B cell (primary cell): ENCODE measurements at regions not wholly inside any gene's neighbourhood (a gene's known extent, or its start where the extent isn't known, plus 50 kb on each side); places are given as distances from the start of the nearest gene placed in this dataset.

Experiments
- ATAC-seq: fragments of 200-7000 bp; cut with Tn5 transposase; one replicate; pipeline ENCODE4 v1.10.0; 2021; ENCODE audit warnings: low read depth, mild to moderate bottlenecking, moderate number of reproducible peaks, moderate library complexity
- CTCF ChIA-PET: fragments of 350-600 bp; sonication (Branson Sonifier 250); formaldehyde crosslinking; loops from one replicate; lab custom pipeline; 2021; ENCODE audit warnings: antibody characterized with exemption, inconsistent platforms; lab: Charles Lee
- POLR2A ChIA-PET: fragments of 350-600 bp; sonication (Branson Sonifier 250); formaldehyde crosslinking; loops from one replicate; lab custom pipeline; 2021; ENCODE audit warnings: antibody characterized with exemption; lab: Charles Lee
- DNase-seq: peaks from one replicate; pipeline ENCODE4 v3.0.0; 2013
- H2AFZ ChIP-seq: 2 replicates; pipeline ENCODE4 v1.6.1; 2012; ENCODE audit warnings: mild to moderate bottlenecking, low read depth, low read length; ENCODE audit not compliant: insufficient read depth, poor library complexity, severe bottlenecking
- H3K27ac ChIP-seq, 2 donors: 1 replicate in 1 of 2; 2 replicates in 1 of 2; pipeline ENCODE4 v1.5.1; 2012 to 2013; ENCODE audit warnings: low read length in 2 of 2, mild to moderate bottlenecking in 2 of 2, moderate library complexity in 1 of 2
- H3K27me3 ChIP-seq, 4 experiments: fragments of 200-600 bp in 1 of 4; sonication (generic) in 1 of 4; replicated peaks in 1 of 4; 1 replicate in 2 of 4; 2 replicates in 2 of 4; pipeline versions ENCODE4 v1.6.1 to v1.7.0; 2013 to 2016; ENCODE audit warnings: low read length in 3 of 4, mild to moderate bottlenecking in 2 of 4, mixed read lengths in 1 of 4, moderate library complexity in 1 of 4; ENCODE audit not compliant: insufficient read depth in 4 of 4, control insufficient read depth in 3 of 4; ENCODE audit errors: control extremely low read depth in 1 of 4
- H3K36me3 ChIP-seq, 2 experiments: replicated peaks in 1 of 2; 1 replicate in 1 of 2; 2 replicates in 1 of 2; pipeline versions ENCODE4 v1.6.1 to v1.7.1; 2013; ENCODE audit warnings: low read length in 1 of 2; ENCODE audit not compliant: insufficient read depth in 2 of 2, control insufficient read depth in 1 of 2; ENCODE audit errors: control extremely low read depth in 1 of 2, extremely low read depth in 1 of 2
- H3K4me1 ChIP-seq, 2 donors: fragments of 200-600 bp in 1 of 2; sonication (generic) in 1 of 2; 1 replicate in 1 of 2; 2 replicates in 1 of 2; pipeline versions ENCODE4 v1.5.1 to v1.6.1; 2013 to 2017; ENCODE audit warnings: low read length in 2 of 2; ENCODE audit not compliant: control insufficient read depth in 2 of 2, insufficient read depth in 2 of 2
- H3K4me2 ChIP-seq: replicated peaks from 2 replicates; pipeline ENCODE3; 2012; ENCODE audit warnings: mild to moderate bottlenecking, low read depth, low read length; ENCODE audit not compliant: poor library complexity, severe bottlenecking
- H3K4me3 ChIP-seq, 5 experiments: fragments of 200-600 bp in 1 of 5; sonication (generic) in 1 of 5; 1 replicate in 3 of 5; 2 replicates in 2 of 5; pipeline versions ENCODE4 v1.5.1 to v1.7.0; 2011 to 2016; ENCODE audit warnings: low read length in 4 of 5, mild to moderate bottlenecking in 4 of 5, low read depth in 2 of 5, control low read depth in 1 of 5, moderate library complexity in 1 of 5; ENCODE audit not compliant: insufficient read depth in 1 of 5; ENCODE audit errors: control extremely low read depth in 1 of 5, extremely low read depth in 1 of 5
- H3K79me2 ChIP-seq: fragments of 200-600 bp; sonication (generic); one replicate; pipeline ENCODE4 v1.6.0; 2016; ENCODE audit warnings: low read length; ENCODE audit not compliant: control insufficient read depth, insufficient read depth
- H3K9ac ChIP-seq: fragments of 200-600 bp; sonication (generic); 2 replicates; pipeline ENCODE4 v1.6.1; 2017; ENCODE audit warnings: mild to moderate bottlenecking, low read length, moderate library complexity
- H3K9me3 ChIP-seq, 3 donors: one replicate each; pipeline versions ENCODE4 v1.6.1 to v1.7.1; 2013; ENCODE audit warnings: low read length in 2 of 3; ENCODE audit not compliant: control insufficient read depth in 2 of 3, insufficient read depth in 1 of 3; ENCODE audit errors: control extremely low read depth in 1 of 3
- H4K20me1 ChIP-seq: 2 replicates; pipeline ENCODE4 v1.6.0; 2012; ENCODE audit warnings: mild to moderate bottlenecking, low read length; ENCODE audit not compliant: insufficient read depth, control insufficient read depth, poor library complexity, severe bottlenecking
- H3K27ac Mint-ChIP-seq: one replicate; pipeline ENCODE4 v1.8.0; 2021; ENCODE audit warnings: mixed read lengths
- H3K27me3 Mint-ChIP-seq: one replicate; pipeline ENCODE4 v1.8.0; 2021; ENCODE audit warnings: mixed read lengths
- H3K4me1 Mint-ChIP-seq: one replicate; pipeline ENCODE4 v1.8.0; 2021; ENCODE audit warnings: mixed read lengths
- H3K4me3 Mint-ChIP-seq: one replicate; pipeline ENCODE4 v1.8.0; 2021; ENCODE audit warnings: mixed read lengths
- H3K9me3 Mint-ChIP-seq: one replicate; pipeline ENCODE4 v1.8.0; 2022; ENCODE audit warnings: mixed read lengths; ENCODE audit not compliant: insufficient read depth
- EZH2 ChIP-seq: IDR thresholded peaks from 2 replicates; pipeline ENCODE4 v1.6.1; 2012; ENCODE audit warnings: borderline replicate concordance, low read depth, mild to moderate bottlenecking, moderate library complexity, low read length; ENCODE audit not compliant: insufficient read depth, poor library complexity, severe bottlenecking
- WGBS: methylation state at CpG from one replicate; pipeline ENCODE4 v1.1.5; 2013; ENCODE audit warnings: missing lambda C conversion rate; ENCODE audit not compliant: insufficient coverage; 5-methylcytosine and 5-hydroxymethylcytosine counted together
- intact Hi-C: fragments of 100-400 bp; cut with micrococcal nuclease; formaldehyde crosslinking; loops from one replicate; pipeline ENCODE4 v1.10.0; 2022
- TF ChIP-seq, protein P1 (sequence below): fragments of 200-600 bp; IDR thresholded peaks from one replicate; pipeline ENCODE4 v1.8.0; 2022; ENCODE audit warnings: antibody characterized with exemption, mild to moderate bottlenecking

DNA sequence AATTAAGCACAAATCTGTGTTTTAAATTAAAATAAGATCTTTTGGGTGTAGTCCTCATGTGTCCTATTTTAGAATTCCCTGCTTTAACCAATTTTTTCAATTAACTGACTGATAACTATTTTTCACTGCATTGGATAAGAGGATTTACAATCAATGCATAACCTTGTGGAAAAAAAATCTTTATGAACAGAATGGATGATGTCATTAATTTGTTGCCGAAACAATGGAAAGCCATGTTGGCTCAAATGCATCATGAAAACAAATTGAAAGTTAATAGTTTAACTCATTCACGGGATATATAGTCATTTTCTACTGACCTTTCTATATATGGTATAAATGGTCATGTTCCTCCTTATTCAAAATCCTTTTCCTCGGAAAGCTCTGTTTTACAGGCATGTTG lies 82.3 kb downstream of the PRLHR start:
- no peak overlapping the region for H3K4me3 Mint-ChIP-seq
- no peak for DNase-seq
- H3K79me2 ChIP-seq = no peaks in the 10 kb centered on the region
- no peak overlapping the region for H3K27ac ChIP-seq
- WGBS = no CpG with 5 or more reads among the region's 3 CpGs
- H3K4me1 ChIP-seq = no peaks in the 10 kb centered on the region
- no peaks in the 10 kb centered on the region for H4K20me1 ChIP-seq
- peaks cover 15% of the 10 kb centered on the region for H3K27me3 Mint-ChIP-seq
- ChIA-PET POLR2A (no interaction called here), CTCF (no interaction called here)
- H3K4me2 ChIP-seq = no peak overlapping the region
- no peak overlapping the region for H3K27ac Mint-ChIP-seq
- H3K4me1 Mint-ChIP-seq = no peaks in the 10 kb centered on the region
- no peak overlapping the region for H3K9ac ChIP-seq
- ATAC-seq = no peak
- peaks cover 0 to under 1% (median 0%) of the 10 kb centered on the region in 3 donors for H3K9me3 ChIP-seq
- H3K9me3 Mint-ChIP-seq = peaks cover 4% of the 10 kb centered on the region
- intact Hi-C loops = no loop called here
- H2AFZ ChIP-seq = no peak overlapping the region
- no peaks in the 10 kb centered on the region for H3K36me3 ChIP-seq
- no peak overlapping the region for H3K4me3 ChIP-seq
- H3K27me3 ChIP-seq = no peaks in the 10 kb centered on the region
- TF ChIP-seq, protein P1, sequence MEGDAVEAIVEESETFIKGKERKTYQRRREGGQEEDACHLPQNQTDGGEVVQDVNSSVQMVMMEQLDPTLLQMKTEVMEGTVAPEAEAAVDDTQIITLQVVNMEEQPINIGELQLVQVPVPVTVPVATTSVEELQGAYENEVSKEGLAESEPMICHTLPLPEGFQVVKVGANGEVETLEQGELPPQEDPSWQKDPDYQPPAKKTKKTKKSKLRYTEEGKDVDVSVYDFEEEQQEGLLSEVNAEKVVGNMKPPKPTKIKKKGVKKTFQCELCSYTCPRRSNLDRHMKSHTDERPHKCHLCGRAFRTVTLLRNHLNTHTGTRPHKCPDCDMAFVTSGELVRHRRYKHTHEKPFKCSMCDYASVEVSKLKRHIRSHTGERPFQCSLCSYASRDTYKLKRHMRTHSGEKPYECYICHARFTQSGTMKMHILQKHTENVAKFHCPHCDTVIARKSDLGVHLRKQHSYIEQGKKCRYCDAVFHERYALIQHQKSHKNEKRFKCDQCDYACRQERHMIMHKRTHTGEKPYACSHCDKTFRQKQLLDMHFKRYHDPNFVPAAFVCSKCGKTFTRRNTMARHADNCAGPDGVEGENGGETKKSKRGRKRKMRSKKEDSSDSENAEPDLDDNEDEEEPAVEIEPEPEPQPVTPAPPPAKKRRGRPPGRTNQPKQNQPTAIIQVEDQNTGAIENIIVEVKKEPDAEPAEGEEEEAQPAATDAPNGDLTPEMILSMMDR = no peak
- no peak for TF ChIP-seq EZH2

GRCh38 chr10:118511711-118512110 lies 83.7 kb downstream of the PRLHR start:
- no peak for TF ChIP-seq EZH2
- TF ChIP-seq, protein P1 = no peak
- Histone ChIP-seq H3K4me3 (no peak overlapping the region), H3K27ac (no peak overlapping the region), H3K79me2 (no peaks in the 10 kb centered on the region), H3K4me1 (no peaks in the 10 kb centered on the region), H4K20me1 (no peaks in the 10 kb centered on the region), H3K9ac (no peak overlapping the region), H2AFZ (no peak overlapping the region), H3K9me3 (no peaks in the 10 kb centered on the region), H3K36me3 (no peaks in the 10 kb centered on the region), H3K27me3 (no peaks in the 10 kb centered on the region), H3K4me2 (no peak overlapping the region)
- H3K4me1 Mint-ChIP-seq = no peaks in the 10 kb centered on the region
- intact Hi-C loops = no loop called here
- DNase-seq = no peak
- ATAC-seq = no peak
- 42% methylated on average over 2 of the region's 2 CpGs for WGBS
- H3K4me3 Mint-ChIP-seq = no peak overlapping the region
- ChIA-PET CTCF (no interaction called here), POLR2A (no interaction called here)
- H3K9me3 Mint-ChIP-seq = no peaks in the 10 kb centered on the region
- no peak overlapping the region for H3K27ac Mint-ChIP-seq
- peaks cover 15% of the 10 kb centered on the region for H3K27me3 Mint-ChIP-seq
